ENCODE measurements at regions not wholly inside any gene's neighbourhood (a gene's known extent, or its start where the extent isn't known, plus 50 kb on each side); places are given as distances from the start of the nearest gene placed in this dataset.

GRCh38 chr4:34094114-34094513 is 2150.2 kb downstream of the ARAP2 start:
- H3K36me3 ChIP-seq (ENCODE audit: control insufficient read depth in 2 of 4, insufficient read depth in 4 of 4, low read length in 3 of 4) = no peaks in the 10 kb centered on the region
- H3K27ac ChIP-seq (ENCODE audit: low read depth, low read length) = no peak overlapping the region
- no peak overlapping the region for H3K4me2 ChIP-seq (ENCODE audit: insufficient read depth in 1 of 2, low read depth in 2 of 2, low read length in 2 of 2)
- no peak overlapping the region for H2BK15ac ChIP-seq (ENCODE audit: low read length)
- no peak overlapping the region for H2AK5ac ChIP-seq (ENCODE audit: low read depth, low read length)
- no peak overlapping the region for H3K4me3 ChIP-seq (ENCODE audit: extremely low read depth in 1 of 4, insufficient read depth in 2 of 4, low read depth in 3 of 4, low read length in 4 of 4)
- no peak overlapping the region for H2AFZ ChIP-seq (ENCODE audit: low read length)
- H2BK12ac ChIP-seq (ENCODE audit: low read depth, low read length) = no peak overlapping the region
- no peak overlapping the region for H3K14ac ChIP-seq (ENCODE audit: insufficient read length)
- no peaks in the 10 kb centered on the region for H3K79me1 ChIP-seq (ENCODE audit: low read depth, low read length)
- no peak overlapping the region for H2BK20ac ChIP-seq (ENCODE audit: low read length)
- H4K5ac ChIP-seq (ENCODE audit: insufficient read length, low read depth, low read length) = no peak overlapping the region
- no peak overlapping the region for H3K18ac ChIP-seq (ENCODE audit: extremely low read depth, low read length)
- no peaks in the 10 kb centered on the region for H3K4me1 ChIP-seq (replicated peaks in 1 of 4; ENCODE audit: control insufficient read depth in 3 of 4, insufficient read depth in 4 of 4, low read length in 3 of 4)
- POLR2A ChIA-PET (ENCODE audit: partially characterized antibody) = no interaction called here
- H2BK120ac ChIP-seq (replicated peaks; ENCODE audit: low read depth, low read length) = no peak overlapping the region
- CTCF ChIA-PET (ENCODE audit: partially characterized antibody) = no interaction called here
- FAIRE-seq (no peak), DNase-seq (ENCODE audit: low read depth in 1 of 2, low spot score in 2 of 2) (no peak)
- H3K9ac ChIP-seq (replicated peaks in 1 of 4; ENCODE audit: extremely low read depth in 1 of 4, low read depth in 3 of 4, low read length in 3 of 4) = no peak overlapping the region
- H3K79me2 ChIP-seq (ENCODE audit: control insufficient read depth in 1 of 2, insufficient read depth in 2 of 2, low read length in 2 of 2) = no peaks in the 10 kb centered on the region
- H3K27me3 ChIP-seq (replicated peaks in 1 of 4; ENCODE audit: control insufficient read depth in 3 of 4, extremely low read depth in 1 of 4, insufficient read depth in 3 of 4, low read length in 3 of 4) = no peaks in the 10 kb centered on the region
- no peak overlapping the region for H3K23ac ChIP-seq (ENCODE audit: insufficient read length)
- no peaks in the 10 kb centered on the region for H4K20me1 ChIP-seq (replicated peaks in 1 of 2; ENCODE audit: control insufficient read depth in 1 of 2, insufficient read depth in 2 of 2, low read length in 2 of 2)
- no peak overlapping the region for H3K4ac ChIP-seq (replicated peaks; ENCODE audit: insufficient read length, low read depth, low read length)
- no peak overlapping the region for H3K56ac ChIP-seq (replicated peaks; ENCODE audit: insufficient read length, low read depth, low read length)
- no peak overlapping the region for H2BK5ac ChIP-seq (ENCODE audit: low read depth, low read length)
- no peaks in the 10 kb centered on the region for H3K23me2 ChIP-seq (ENCODE audit: low read depth, low read length)
- no peak overlapping the region for H4K91ac ChIP-seq (replicated peaks; ENCODE audit: insufficient read length, low read length)
- no peak overlapping the region for H4K8ac ChIP-seq (ENCODE audit: extremely low read depth, insufficient read depth, low read length)
- H3K9me3 ChIP-seq (ENCODE audit: insufficient read depth in 2 of 2, low read depth in 1 of 2, low read length in 1 of 2) = no peaks in the 10 kb centered on the region
- no peak for TF ChIP-seq CBX5 (IDR thresholded peaks at IDR 0.05; ENCODE audit: low read depth, low read length)
- no peak for TF ChIP-seq CHD2 (IDR thresholded peaks at IDR 0.05; ENCODE audit: low read length)
- no peak for TF ChIP-seq NRF1 (IDR thresholded peaks at IDR 0.05; ENCODE audit: low read depth, low read length)
- no peak for TF ChIP-seq TAF1 (IDR thresholded peaks at IDR 0.05; ENCODE audit: low read depth, low read length)
- TF ChIP-seq, protein P1, sequence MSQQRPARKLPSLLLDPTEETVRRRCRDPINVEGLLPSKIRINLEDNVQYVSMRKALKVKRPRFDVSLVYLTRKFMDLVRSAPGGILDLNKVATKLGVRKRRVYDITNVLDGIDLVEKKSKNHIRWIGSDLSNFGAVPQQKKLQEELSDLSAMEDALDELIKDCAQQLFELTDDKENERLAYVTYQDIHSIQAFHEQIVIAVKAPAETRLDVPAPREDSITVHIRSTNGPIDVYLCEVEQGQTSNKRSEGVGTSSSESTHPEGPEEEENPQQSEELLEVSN (IDR thresholded peaks at IDR 0.05) = no peak
- no peak for TF ChIP-seq SIRT6 (IDR thresholded peaks at IDR 0.05; ENCODE audit: low read length)
- TF ChIP-seq EP300 (IDR thresholded peaks at IDR 0.05; ENCODE audit: borderline replicate concordance in 1 of 2, low read depth in 2 of 2, low read length in 2 of 2) = no peak
- TF ChIP-seq TBP (IDR thresholded peaks at IDR 0.05; ENCODE audit: low read depth, low read length) = no peak
- TF ChIP-seq SP4 (IDR thresholded peaks at IDR 0.05; ENCODE audit: low read length) = no peak
- no peak for TF ChIP-seq JUN (IDR thresholded peaks at IDR 0.05; ENCODE audit: low read depth, low read length)
- TF ChIP-seq PHF8 (conservative IDR thresholded peaks at IDR 0.05; ENCODE audit: low read depth, low read length) = no peak
- no peak for TF ChIP-seq POU5F1 (IDR thresholded peaks at IDR 0.05; ENCODE audit: low read depth, low read length)
- no peak for TF ChIP-seq JUND (IDR thresholded peaks at IDR 0.05; ENCODE audit: low read length)
- TF ChIP-seq CTCF (IDR thresholded peaks at IDR 0.05; ENCODE audit: control extremely low read depth in 1 of 3, insufficient read depth in 1 of 3, low read depth in 1 of 3, low read length in 3 of 3) = no peak
